Dedifferentiated amniotic fluid mesenchymal stem cell (primary cell): ENCODE measurements at regions not wholly inside any gene's neighbourhood (a gene's known extent, or its start where the extent isn't known, plus 50 kb on each side); places are given as distances from the start of the nearest gene placed in this dataset.
"Not testable (repeated sequence)": the region's sequence is repeated elsewhere in the genome, so short reads cannot be mapped to it uniquely, and the experiment has no call there.

Experiments used
- DNase-seq: peaks from one replicate; pipeline ENCODE4 v3.0.0-alpha.2; 2016; ENCODE audit errors: extremely low spot score

- no peak for DNase-seq
These were observed 67.7 kb downstream of the SMIM20 start for GRCh38 chr4:25981749-25982148.

DNA sequence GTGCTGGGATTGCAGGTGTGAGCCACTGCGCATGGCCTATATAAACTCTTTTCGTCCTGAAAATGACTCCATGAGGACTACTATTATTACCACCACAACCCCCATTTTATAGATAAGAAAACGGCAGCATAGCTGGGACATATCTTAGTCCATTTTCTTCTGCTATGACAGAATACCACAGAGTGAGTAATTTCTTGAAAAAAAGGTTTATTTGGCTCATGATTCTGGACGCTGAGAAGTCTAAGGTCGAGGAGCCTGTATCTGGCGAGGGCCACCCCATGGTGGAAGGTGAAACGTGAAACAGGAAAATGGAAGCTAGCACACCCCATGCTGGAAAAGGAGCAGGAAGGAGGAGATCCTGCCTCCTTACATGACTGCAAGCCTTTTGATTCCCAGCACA is 68.9 kb downstream of the SMIM20 start:
- DNase-seq, result no peak

DNA sequence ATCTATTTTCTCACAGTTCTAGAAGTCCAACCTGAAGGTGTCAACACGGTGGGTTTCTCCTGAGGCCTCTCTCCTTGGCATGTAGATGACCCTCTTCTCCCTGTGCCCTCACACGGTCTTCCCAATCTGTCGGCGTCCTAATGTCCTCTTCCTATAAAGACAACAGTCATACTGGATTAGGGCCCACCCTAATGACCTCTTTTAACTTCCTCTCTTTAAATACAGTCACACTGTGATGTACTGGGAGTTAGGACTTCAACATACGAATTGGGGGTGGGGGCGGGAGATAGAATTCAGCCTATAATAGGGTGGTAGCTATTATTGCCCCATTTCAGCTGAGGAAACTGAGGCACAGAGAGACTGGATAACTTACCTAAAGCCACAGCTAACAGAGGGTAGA is 70.2 kb downstream of the SMIM20 start:
- DNase-seq, result no peak

GRCh38 chr4:25984796-25985195 is 70.8 kb downstream of the SMIM20 start:
- no peak for DNase-seq

GRCh38 chr4:25986807-25987206 is 72.8 kb downstream of the SMIM20 start:
- DNase-seq, result no peak

GRCh38 chr4:25991340-25991739 is 77.3 kb downstream of the SMIM20 start:
- DNase-seq, result no peak

DNA sequence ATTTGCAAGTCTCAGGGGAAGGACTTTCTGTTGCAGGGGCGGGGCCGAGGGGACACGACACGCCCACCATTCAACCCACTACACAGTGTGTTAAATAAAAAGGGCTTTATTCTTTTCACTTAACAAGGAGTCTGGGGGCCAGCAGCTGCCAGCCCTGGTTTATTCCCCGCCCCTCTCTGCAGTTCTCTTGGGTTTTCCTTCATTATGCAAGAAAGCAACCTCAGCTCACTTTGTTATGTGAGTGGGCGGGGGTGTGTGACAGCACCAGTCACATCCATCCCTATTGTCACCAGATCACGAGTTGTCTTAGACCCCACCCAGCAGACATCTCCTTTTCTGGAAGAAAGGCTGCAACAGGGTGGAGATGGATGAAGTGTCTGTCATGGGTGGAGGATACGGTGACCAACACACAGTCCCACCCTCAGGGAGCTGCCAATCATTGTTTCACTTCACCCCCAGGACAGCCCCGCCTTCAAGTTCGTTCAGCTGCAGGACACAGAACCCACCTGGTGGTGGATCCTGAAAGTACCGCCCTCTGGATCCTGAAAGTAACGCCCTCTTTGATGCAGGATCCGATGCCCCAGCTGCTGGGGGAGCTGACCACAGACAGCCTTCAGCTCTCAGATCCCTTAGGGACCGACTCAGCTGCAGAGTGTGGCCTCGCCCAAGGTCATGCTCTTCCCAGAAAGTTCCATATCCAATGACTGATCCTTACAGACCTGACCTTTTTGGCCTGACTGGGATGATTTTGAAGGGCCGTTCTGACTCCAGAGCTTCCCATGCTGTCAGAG is 79.6 kb downstream of the SMIM20 start:
- no peak for DNase-seq

DNA sequence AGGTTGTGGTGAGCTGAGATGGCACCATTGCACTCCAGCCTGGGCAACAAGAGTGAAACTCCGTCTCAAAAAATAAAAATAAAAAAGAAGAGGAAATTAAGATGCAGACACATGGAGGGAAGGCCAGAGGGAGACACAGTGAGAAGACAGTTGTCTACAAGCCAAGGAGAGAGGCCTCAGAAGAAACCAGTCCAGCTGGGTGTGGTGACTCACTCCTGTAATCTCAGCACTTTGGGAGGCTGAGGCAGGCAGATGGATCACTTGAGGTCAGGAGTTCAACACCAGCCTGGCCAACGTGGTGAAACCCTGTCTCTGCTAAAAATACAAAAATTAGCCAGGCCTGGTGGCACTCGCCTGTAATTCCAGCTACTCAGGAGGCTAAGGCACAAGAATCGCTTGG is 80.6 kb downstream of the SMIM20 start:
- DNase-seq, result not testable (repeated sequence)

GRCh38 chr4:26000274-26000950 is 86.4 kb downstream of the SMIM20 start:
- DNase-seq, result no peak

GRCh38 chr4:26001413-26001812 is 87.4 kb downstream of the SMIM20 start:
- no peak for DNase-seq

- DNase-seq, result no peak
These were observed 87.8 kb downstream of the SMIM20 start for GRCh38 chr4:26001816-26002215.

GRCh38 chr4:26003056-26003455 is 89.0 kb downstream of the SMIM20 start:
- no peak for DNase-seq

DNA sequence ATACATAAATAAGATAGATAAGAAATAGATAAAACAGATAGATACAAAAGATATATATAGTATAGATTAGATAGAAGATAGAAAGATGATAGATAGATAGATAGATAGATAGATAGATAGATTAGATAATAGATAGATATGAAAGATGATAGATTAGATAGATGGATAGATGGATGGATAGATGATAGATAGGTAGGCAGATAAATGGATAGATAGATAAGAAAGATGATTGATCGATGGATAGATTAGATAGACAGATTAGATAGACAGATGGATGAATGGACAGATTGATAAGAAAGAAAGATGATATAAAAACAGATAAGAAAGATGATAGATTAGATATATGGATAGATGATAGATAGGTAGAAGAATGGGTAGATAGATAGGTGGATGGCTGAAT is 90.3 kb downstream of the SMIM20 start:
- no peak for DNase-seq

DNA sequence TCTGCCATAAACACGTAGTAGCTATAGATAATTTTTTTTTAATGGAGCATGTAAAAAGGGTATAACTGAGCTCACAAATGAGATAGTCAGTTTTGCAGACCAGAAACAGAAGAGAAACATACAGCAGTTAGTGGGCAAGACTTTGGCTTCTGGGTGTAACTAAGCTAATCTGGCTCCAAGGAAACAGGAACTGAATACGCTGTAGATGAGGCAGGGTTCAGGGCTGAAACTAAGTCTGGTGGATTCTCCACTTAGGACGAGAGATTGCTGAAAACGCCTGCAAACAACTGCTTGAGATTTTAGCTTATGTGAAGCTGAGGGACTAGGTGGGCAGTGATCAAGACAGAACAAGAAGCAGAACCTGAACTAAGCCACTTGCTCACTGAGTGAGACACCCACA is 91.7 kb downstream of the SMIM20 start:
- DNase-seq, result no peak

DNA sequence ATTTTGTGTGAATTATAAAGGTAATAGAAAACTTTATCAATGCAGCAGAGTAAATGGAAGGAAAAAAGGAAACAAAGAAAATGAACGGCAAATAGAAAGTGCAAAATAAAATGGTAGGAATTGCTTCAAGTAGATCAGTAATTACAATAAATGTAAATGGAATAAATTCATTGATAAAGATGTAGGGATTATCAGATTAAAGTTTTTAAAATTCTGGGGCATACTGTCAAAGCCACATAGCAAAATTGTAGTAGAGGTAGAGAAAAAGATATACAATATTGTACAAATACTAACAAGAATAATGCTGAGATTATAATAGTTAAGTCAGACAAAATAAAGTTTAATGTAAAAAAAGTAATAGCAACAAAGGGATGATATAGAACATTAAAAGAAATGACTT is 94.7 kb downstream of the SMIM20 start:
- DNase-seq, result no peak

DNA sequence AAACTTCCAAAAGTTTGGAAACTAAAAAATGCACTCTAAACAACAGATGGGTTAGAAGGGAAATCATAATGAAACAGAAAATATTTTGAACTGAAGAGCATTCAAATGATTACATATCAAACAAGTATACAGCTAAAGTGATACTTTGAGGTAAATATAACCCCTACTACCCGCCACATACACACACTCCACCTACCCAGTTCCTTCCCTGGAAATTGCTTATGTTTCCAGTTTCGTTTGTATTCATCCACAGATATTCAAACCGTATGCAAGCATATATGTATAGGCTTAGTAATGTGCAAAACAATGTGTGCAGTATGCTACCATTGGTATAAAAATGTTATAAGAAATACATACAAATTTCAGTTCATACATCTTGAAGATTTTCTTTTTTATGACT is 95.5 kb downstream of the SMIM20 start:
- no peak for DNase-seq

DNA sequence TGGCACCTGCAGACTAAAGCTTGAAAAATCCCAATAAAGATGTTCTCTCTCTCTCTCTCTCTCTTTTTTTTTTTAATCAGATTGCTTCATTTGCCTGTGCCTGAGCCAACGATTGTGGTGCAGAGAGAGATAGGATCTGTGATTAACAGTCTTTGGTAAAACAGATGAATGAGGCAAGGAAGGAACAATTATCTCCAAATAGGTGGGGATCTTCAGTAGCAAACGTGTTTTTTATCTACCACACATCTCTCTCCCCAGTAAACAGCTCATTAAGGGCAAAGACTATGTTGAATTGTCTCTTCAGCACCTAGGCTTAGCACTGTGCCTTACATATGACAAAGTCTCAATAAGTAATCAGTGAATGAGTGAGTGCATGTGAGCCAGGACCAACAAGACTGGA is 96.3 kb downstream of the SMIM20 start:
- DNase-seq, result no peak

GRCh38 chr4:26013629-26014028 is 99.6 kb downstream of the SMIM20 start:
- no peak for DNase-seq

- DNase-seq, result peak; percentile 97
These were observed 101.2 kb downstream of the SMIM20 start for GRCh38 chr4:26015133-26015651.

GRCh38 chr4:26015906-26016305 is 101.9 kb downstream of the SMIM20 start:
- DNase-seq, result no peak

DNA sequence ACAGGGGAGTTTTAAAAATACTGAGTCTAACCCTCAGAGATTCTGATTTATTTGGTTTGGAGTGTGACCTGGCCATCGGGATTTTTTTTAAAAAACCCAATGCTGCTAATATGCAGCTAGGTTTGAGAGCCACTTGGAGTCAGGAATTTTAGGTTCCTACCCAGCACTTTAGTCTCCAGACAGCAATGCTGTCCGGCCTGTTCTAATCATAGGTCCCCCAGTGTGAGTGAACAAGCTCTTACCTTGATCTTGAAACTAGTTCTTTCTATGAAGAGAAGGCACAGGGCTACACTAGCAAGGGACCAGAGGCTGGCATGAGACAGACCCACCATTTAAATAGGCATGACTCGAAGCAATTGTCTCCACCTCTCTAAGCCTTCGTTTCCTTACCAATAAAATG is 103.5 kb downstream of the SMIM20 start:
- no peak for DNase-seq

- DNase-seq, result not testable (repeated sequence)
These were observed 104.1 kb downstream of the SMIM20 start for GRCh38 chr4:26017961-26018700.
